GM23338 (cell line): ENCODE measurements at regions not wholly inside any gene's neighbourhood (a gene's known extent, or its start where the extent isn't known, plus 50 kb on each side); places are given as distances from the start of the nearest gene placed in this dataset.

ENCODE experiments used
- ATAC-seq: fragments of 200-7000 bp; cut with Tn5 transposase; 3 replicates; pipeline ENCODE4 v1.9.1; 2020
- DNase-seq: peaks from one replicate; pipeline ENCODE4 v3.0.0-alpha.2; 2015; ENCODE audit warnings: low spot score
- H2AFZ ChIP-seq: fragments of 200-600 bp; sonication (generic); 2 replicates; pipeline ENCODE4 v1.8.0; 2016; ENCODE audit warnings: antibody characterized with exemption, mild to moderate bottlenecking, moderate library complexity
- H3F3A ChIP-seq: fragments of 200-600 bp; sonication (generic); replicated peaks from 2 replicates; pipeline ENCODE4 v1.8.0; 2017; ENCODE audit warnings: antibody characterized with exemption, mixed run types, low read depth
- H3K27ac ChIP-seq: fragments of 200-600 bp; sonication (generic); 2 replicates; pipeline ENCODE4 v1.6.1; 2016; ENCODE audit warnings: low read depth
- H3K27me3 ChIP-seq: fragments of 200-600 bp; sonication (generic); 2 replicates; pipeline ENCODE4 v1.8.0; 2016; ENCODE audit warnings: mild to moderate bottlenecking, mixed run types, moderate library complexity; ENCODE audit not compliant: insufficient read depth
- H3K36me3 ChIP-seq: fragments of 200-600 bp; sonication (generic); 2 replicates; pipeline ENCODE4 v1.8.0; 2016; ENCODE audit warnings: mild to moderate bottlenecking; ENCODE audit not compliant: insufficient read depth
- H3K4me1 ChIP-seq: fragments of 200-600 bp; sonication (generic); 2 replicates; pipeline ENCODE4 v1.8.0; 2016; ENCODE audit warnings: mild to moderate bottlenecking, moderate library complexity; ENCODE audit not compliant: insufficient read depth
- H3K4me2 ChIP-seq: fragments of 200-600 bp; sonication (generic); 2 replicates; pipeline ENCODE4 v1.7.1; 2017; ENCODE audit warnings: mixed run types
- H3K4me3 ChIP-seq: fragments of 200-600 bp; sonication (generic); 2 replicates; pipeline ENCODE4 v1.6.1; 2016; ENCODE audit warnings: mixed run types
- H3K79me2 ChIP-seq: fragments of 200-600 bp; sonication (generic); replicated peaks from 2 replicates; pipeline ENCODE4 v1.8.0; 2017; ENCODE audit warnings: mild to moderate bottlenecking; ENCODE audit not compliant: insufficient read depth
- H3K9me2 ChIP-seq: fragments of 200-600 bp; sonication (generic); 2 replicates; pipeline ENCODE4 v1.8.0; 2017; ENCODE audit not compliant: insufficient read depth
- H4K20me1 ChIP-seq: fragments of 200-600 bp; sonication (generic); replicated peaks from 2 replicates; pipeline ENCODE4 v1.8.0; 2017; ENCODE audit warnings: mild to moderate bottlenecking; ENCODE audit not compliant: insufficient read depth
- H3K27ac Mint-ChIP-seq: 2 replicates; pipeline ENCODE4 v1.8.0; 2020; ENCODE audit warnings: inconsistent platforms, mild to moderate bottlenecking, moderate library complexity, mixed read lengths
- H3K27me3 Mint-ChIP-seq: 3 replicates; pipeline ENCODE4 v1.8.0; 2022; ENCODE audit warnings: low read depth, mild to moderate bottlenecking, moderate library complexity, mixed read lengths, inconsistent platforms; ENCODE audit not compliant: insufficient read depth, poor library complexity
- H3K36me3 Mint-ChIP-seq: 3 replicates; pipeline ENCODE4 v1.8.0; 2021; ENCODE audit warnings: low read depth, mild to moderate bottlenecking, inconsistent platforms, moderate library complexity, mixed read lengths
- H3K4me1 Mint-ChIP-seq: 3 replicates; pipeline ENCODE4 v1.8.0; 2020; ENCODE audit warnings: mild to moderate bottlenecking, inconsistent platforms, mixed read lengths
- H3K4me3 Mint-ChIP-seq: 3 replicates; pipeline ENCODE4 v1.8.0; 2021; ENCODE audit warnings: moderate library complexity, mild to moderate bottlenecking, inconsistent platforms, mixed read lengths
- H3K9me3 Mint-ChIP-seq: 3 replicates; pipeline ENCODE4 v1.8.0; 2020; ENCODE audit warnings: moderate library complexity, mild to moderate bottlenecking, inconsistent platforms, mixed read lengths
- CREB1 ChIP-seq: fragments of 250-450 bp; sonication (Bioruptor Pico); IDR thresholded peaks from 2 replicates; pipeline ENCODE4 v1.5.0; 2020; ENCODE audit warnings: low read depth, mild to moderate bottlenecking, moderate library complexity
- EZH2 ChIP-seq: fragments of 200-600 bp; sonication (generic); IDR thresholded peaks from one replicate; pipeline ENCODE4 v1.8.0; 2017; ENCODE audit warnings: antibody characterized with exemption, mild to moderate bottlenecking, low read depth; ENCODE audit not compliant: unreplicated experiment
- EZH2phosphoT487 ChIP-seq: fragments of 200-600 bp; sonication (generic); IDR thresholded peaks from one replicate; pipeline ENCODE4 v1.8.1; 2018; ENCODE audit warnings: antibody characterized with exemption; ENCODE audit not compliant: unreplicated experiment
- NANOG ChIP-seq: IDR thresholded peaks from 2 replicates; pipeline ENCODE4 v1.6.1; 2016; ENCODE audit warnings: antibody characterized with exemption, borderline replicate concordance
- POLR2AphosphoS5 ChIP-seq: IDR thresholded peaks from 2 replicates; pipeline ENCODE4 v1.6.1; 2016; ENCODE audit warnings: antibody characterized with exemption, low read depth
- ZNF331 ChIP-seq: fragments of 250-450 bp; sonication (Bioruptor Pico); IDR thresholded peaks from 2 replicates; pipeline ENCODE4 v1.5.0; 2020; ENCODE audit warnings: low read depth, mild to moderate bottlenecking, moderate library complexity
- TF ChIP-seq, protein P1 (sequence below): fragments of 250-450 bp; sonication (Bioruptor Pico); IDR thresholded peaks from 2 replicates; pipeline ENCODE4 v1.5.0; 2020; ENCODE audit warnings: mild to moderate bottlenecking, moderate library complexity
- TF ChIP-seq, protein P2 (sequence below), 2 experiments: fragments of 200-600 bp in 1 of 2; sonication (generic) in 1 of 2; conservative IDR thresholded peaks; 2 replicates each; pipeline versions ENCODE4 v1.5.1 to v1.6.1; 2016 to 2017; ENCODE audit warnings: antibody characterized with exemption in 2 of 2, low read depth in 2 of 2, mild to moderate bottlenecking in 2 of 2, moderate library complexity in 1 of 2

DNA sequence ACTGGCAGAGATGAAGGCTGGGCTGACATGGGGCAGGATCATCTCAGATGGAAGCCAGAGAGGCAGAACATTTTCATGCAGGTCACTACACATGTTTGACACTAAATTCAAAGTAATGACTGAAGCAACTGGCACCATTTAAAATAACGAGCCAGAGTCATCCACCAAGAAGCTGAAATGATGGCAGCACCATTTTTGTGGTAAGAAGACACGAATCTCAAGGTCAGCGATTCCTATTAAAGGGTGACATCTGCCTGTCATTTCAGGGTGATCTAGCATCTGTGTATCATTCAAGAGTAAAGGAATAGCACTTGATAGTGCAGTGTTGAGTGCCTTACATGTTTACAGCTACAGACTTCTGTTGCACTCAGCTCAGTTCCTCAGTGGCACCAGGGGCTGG is 113.4 kb upstream of the C11orf87 start (continued):
- TF ChIP-seq, protein P1, sequence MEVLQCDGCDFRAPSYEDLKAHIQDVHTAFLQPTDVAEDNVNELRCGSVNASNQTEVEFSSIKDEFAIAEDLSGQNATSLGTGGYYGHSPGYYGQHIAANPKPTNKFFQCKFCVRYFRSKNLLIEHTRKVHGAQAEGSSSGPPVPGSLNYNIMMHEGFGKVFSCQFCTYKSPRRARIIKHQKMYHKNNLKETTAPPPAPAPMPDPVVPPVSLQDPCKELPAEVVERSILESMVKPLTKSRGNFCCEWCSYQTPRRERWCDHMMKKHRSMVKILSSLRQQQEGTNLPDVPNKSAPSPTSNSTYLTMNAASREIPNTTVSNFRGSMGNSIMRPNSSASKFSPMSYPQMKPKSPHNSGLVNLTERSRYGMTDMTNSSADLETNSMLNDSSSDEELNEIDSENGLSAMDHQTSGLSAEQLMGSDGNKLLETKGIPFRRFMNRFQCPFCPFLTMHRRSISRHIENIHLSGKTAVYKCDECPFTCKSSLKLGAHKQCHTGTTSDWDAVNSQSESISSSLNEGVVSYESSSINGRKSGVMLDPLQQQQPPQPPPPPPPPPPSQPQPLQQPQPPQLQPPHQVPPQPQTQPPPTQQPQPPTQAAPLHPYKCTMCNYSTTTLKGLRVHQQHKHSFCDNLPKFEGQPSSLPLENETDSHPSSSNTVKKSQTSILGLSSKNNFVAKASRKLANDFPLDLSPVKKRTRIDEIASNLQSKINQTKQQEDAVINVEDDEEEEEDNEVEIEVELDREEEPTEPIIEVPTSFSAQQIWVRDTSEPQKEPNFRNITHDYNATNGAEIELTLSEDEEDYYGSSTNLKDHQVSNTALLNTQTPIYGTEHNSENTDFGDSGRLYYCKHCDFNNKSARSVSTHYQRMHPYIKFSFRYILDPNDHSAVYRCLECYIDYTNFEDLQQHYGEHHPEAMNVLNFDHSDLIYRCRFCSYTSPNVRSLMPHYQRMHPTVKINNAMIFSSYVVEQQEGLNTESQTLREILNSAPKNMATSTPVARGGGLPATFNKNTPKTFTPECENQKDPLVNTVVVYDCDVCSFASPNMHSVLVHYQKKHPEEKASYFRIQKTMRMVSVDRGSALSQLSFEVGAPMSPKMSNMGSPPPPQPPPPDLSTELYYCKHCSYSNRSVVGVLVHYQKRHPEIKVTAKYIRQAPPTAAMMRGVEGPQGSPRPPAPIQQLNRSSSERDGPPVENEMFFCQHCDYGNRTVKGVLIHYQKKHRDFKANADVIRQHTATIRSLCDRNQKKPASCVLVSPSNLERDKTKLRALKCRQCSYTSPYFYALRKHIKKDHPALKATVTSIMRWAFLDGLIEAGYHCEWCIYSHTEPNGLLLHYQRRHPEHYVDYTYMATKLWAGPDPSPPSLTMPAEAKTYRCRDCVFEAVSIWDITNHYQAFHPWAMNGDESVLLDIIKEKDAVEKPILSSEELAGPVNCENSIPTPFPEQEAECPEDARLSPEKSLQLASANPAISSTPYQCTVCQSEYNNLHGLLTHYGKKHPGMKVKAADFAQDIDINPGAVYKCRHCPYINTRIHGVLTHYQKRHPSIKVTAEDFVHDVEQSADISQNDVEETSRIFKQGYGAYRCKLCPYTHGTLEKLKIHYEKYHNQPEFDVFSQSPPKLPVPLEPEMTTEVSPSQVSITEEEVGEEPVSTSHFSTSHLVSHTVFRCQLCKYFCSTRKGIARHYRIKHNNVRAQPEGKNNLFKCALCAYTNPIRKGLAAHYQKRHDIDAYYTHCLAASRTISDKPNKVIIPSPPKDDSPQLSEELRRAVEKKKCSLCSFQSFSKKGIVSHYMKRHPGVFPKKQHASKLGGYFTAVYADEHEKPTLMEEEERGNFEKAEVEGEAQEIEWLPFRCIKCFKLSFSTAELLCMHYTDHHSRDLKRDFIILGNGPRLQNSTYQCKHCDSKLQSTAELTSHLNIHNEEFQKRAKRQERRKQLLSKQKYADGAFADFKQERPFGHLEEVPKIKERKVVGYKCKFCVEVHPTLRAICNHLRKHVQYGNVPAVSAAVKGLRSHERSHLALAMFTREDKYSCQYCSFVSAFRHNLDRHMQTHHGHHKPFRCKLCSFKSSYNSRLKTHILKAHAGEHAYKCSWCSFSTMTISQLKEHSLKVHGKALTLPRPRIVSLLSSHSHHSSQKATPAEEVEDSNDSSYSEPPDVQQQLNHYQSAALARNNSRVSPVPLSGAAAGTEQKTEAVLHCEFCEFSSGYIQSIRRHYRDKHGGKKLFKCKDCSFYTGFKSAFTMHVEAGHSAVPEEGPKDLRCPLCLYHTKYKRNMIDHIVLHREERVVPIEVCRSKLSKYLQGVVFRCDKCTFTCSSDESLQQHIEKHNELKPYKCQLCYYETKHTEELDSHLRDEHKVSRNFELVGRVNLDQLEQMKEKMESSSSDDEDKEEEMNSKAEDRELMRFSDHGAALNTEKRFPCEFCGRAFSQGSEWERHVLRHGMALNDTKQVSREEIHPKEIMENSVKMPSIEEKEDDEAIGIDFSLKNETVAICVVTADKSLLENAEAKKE (CRISPR knock-in tag) = no peak
- TF ChIP-seq EZH2phosphoT487 (no peak), NANOG (no peak), EZH2 (no peak), CREB1 (no peak)
- TF ChIP-seq, protein P2, sequence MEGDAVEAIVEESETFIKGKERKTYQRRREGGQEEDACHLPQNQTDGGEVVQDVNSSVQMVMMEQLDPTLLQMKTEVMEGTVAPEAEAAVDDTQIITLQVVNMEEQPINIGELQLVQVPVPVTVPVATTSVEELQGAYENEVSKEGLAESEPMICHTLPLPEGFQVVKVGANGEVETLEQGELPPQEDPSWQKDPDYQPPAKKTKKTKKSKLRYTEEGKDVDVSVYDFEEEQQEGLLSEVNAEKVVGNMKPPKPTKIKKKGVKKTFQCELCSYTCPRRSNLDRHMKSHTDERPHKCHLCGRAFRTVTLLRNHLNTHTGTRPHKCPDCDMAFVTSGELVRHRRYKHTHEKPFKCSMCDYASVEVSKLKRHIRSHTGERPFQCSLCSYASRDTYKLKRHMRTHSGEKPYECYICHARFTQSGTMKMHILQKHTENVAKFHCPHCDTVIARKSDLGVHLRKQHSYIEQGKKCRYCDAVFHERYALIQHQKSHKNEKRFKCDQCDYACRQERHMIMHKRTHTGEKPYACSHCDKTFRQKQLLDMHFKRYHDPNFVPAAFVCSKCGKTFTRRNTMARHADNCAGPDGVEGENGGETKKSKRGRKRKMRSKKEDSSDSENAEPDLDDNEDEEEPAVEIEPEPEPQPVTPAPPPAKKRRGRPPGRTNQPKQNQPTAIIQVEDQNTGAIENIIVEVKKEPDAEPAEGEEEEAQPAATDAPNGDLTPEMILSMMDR (conservative IDR thresholded peaks at IDR 0.05; ENCODE audit: low read depth in 2 of 2) = no peak

DNA sequence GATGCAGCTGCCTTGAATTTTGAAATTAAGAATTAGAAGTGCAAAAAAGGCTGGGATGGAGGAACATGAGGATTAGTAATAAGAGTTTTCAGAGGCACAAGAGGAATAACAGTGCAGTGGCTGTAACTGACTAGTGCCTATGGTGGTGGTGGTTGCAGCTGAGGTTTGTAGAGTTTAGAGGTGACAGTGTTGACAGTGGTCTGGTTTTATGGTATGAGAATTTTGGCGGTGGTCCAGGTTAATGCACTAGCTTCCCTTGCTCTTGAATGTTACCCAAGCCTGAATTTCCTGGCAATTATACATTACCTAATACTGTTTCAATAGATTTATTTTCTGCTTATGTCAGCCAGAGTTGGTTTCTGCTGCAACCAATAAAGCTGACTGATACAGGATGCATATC is 112.8 kb upstream of the C11orf87 start:
- Mint-ChIP-seq H3K27ac (no peak overlapping the region), H3K4me1 (no peaks in the 10 kb centered on the region)
- no peaks in the 10 kb centered on the region for H3K27me3 ChIP-seq

More for the DNA sequence above, 112.8 kb upstream of the C11orf87 start:
- no peak overlapping the region for H2AFZ ChIP-seq
- no peaks in the 10 kb centered on the region for H3K36me3 Mint-ChIP-seq
- H3K9me2 ChIP-seq = no peaks in the 10 kb centered on the region
- no peaks in the 10 kb centered on the region for H3K4me1 ChIP-seq
- H3F3A ChIP-seq = no peaks in the 10 kb centered on the region
- TF ChIP-seq EZH2phosphoT487 (no peak), NANOG (no peak), ZNF331 (CRISPR knock-in tag) (no peak), CREB1 (no peak), POLR2AphosphoS5 (no peak)
- TF ChIP-seq, protein P1 (CRISPR knock-in tag) = no peak
- no peaks in the 10 kb centered on the region for H3K9me3 Mint-ChIP-seq
- H4K20me1 ChIP-seq = no peaks in the 10 kb centered on the region
- H3K4me2 ChIP-seq = no peak overlapping the region
- H3K4me3 Mint-ChIP-seq = no peak overlapping the region
- no peaks in the 10 kb centered on the region for H3K79me2 ChIP-seq
- H3K36me3 ChIP-seq = 0 out of 2 replicates have a peak, but pooled peaks cover 2% of the 10 kb centered on the region
- no peaks in the 10 kb centered on the region for H3K27me3 Mint-ChIP-seq
- ATAC-seq (no peak), DNase-seq (no peak)
- H3K4me3 ChIP-seq = no peak overlapping the region
- H3K27ac ChIP-seq = no peak overlapping the region
